ELR (cell line): ENCODE measurements at regions not wholly inside any gene's neighbourhood (a gene's known extent, or its start where the extent isn't known, plus 50 kb on each side); places are given as distances from the start of the nearest gene placed in this dataset.
A peak's percentile ranks its signal among the peaks of the same experiment; 100 is the strongest.
"Not testable (repeated sequence)": the region's sequence is repeated elsewhere in the genome, so short reads cannot be mapped to it uniquely, and the experiment has no call there.

Source experiments
- DNase-seq: peaks from one replicate; pipeline ENCODE4 v3.0.0-alpha.2; 2015; ENCODE audit warnings: low read depth

DNA sequence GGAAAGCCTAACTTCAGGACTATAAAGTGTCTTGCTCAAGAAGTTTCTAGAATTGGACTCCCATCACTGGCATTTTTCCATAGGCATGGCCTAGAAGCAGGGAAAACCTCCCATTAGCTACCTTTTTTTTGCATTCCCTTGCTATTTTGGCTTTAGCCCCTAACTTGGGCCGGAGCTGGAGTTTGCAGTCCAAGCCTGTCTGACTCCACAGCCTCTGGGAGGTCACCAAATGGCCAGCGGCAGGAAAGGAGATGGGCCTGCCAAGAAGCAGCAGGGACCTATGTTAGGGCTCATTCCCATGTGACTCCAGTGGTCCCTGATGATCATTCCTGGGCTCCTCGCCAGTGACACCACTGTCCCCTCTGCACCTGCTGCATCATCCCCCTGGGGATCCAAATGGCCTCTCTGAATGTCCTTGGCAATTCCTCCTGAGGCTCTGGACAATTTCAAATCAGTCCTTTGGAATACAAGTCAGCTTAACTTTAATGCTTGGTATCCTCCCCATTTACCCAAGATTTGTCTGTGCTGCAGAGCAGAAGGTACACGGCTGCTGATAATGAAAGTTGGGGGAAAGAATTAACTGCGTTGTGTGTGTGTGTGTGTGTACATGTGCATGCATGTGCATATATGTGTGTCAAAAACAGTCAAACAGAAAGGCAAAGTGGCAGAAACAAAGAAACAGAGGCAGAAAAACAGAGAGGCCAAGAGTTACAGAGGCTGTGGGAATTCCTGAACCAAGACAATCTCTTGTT is 69.8 kb upstream of the SERP2 start:
- no peak for DNase-seq

DNA sequence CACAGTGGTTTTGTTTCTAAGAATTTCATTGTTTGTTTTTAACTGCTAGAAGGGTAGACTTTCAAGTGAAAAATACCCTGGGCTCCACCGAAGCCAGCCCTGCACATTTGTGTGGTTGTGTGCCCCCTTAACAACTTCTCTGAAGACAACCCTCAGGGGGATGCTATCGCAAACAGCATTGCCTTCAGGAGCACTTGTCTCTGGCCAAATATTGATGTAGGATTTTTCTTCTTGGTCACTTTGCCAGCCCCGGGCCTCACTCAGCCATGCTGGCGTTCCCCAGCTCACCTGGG is 69.2 kb upstream of the SERP2 start:
- DNase-seq = no peak

DNA sequence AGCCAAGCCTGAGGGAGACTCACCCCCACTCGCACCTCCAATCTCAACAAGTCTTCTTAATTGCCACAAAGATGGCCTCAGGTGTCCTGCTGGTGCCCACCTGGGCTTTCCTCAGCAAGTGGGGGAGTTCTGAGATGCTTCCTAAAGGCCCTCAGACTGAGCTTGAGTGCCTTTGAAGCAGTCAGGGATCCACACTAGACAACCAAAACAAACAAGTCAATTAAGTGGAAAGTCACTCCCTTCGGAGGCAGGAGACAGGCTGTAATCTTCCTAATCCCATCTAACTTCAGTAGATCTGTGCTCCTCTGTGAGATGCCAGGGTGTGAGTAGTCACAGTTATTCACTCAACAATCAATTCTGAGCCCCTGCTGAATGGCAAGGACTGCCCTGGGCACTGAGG is 68.3 kb upstream of the SERP2 start:
- DNase-seq = no peak

DNA sequence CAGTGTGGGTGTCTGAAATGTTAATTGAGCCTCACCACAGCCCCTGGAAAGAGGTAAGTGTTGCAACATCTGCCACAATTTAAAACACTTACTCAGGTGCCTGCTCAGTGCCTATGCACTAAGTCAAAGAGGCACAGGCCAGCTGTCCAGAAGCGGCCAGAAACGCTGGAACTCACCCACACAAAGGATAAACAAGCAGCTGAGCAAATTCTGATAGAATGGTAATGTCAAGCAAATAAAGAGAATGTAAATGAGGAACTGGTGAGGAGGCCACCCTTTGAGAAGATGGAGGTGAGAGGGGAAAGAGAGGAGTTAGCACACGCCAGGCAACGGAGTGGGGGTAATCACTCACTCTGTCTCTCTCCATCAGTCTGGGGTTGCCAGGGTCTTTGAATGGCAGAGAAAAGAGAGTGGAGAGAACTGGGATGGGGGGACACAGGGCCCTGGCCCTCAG is 67.7 kb upstream of the SERP2 start:
- DNase-seq = peak; percentile 29

DNA sequence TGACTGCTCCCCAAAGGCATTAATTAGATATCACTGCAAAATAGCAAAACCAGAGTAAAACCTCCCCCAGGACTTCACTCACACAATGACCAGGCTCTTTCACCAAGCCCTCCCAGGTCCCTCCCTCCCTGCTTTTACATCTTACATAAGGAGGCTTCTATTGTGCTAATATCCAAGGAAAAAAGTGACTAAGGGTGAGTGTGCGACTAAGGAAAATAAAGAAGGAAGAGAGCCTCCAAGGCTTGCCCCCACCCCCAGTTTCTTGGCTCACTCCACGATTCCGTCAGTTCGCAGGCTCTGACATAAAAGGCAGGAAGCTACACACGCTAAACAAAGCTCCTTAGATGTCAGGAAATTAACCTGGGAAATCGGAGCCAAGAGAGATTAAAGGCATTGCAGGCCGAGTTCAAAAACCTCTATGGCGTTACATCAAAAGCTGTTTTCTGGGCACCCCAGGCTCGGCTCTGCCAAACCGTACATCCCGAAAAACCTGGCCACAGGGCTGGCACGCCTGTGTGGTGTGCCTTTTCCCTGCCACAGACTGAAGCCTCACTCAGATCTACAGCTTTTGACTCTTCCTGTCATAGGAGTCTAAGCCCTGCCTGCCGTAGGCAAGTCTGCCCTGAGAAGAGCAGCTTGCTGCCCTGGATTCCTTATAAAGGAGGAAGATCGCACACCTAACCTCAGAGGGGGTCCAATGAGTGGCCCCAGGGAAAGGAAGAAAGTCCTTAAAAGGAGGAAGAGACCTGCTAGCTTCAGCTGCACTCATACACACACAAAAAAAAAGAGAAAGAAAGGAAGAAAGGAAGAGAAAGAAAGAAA is 67.0 kb upstream of the SERP2 start:
- DNase-seq = peak; percentile 99

DNA sequence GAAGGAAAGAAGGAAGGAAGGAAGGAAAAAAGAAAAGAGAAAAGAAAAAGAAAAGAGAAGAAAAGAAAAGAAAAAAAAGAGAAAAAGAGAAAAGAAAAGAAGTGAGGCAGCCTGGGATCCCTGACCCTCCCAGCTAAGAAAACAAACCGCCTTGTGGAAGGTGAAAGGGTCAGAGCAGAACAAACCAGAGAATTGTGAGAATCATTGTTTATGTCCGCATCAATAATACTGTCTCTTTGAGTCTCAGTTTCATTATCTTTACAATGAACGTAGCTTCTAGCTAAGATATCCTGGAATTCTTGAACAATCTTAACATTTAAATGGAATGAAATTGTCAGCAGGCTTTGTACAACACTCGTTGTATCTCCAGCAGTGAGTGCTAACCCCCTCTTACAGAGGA is 66.4 kb upstream of the SERP2 start:
- DNase-seq = no peak

DNA sequence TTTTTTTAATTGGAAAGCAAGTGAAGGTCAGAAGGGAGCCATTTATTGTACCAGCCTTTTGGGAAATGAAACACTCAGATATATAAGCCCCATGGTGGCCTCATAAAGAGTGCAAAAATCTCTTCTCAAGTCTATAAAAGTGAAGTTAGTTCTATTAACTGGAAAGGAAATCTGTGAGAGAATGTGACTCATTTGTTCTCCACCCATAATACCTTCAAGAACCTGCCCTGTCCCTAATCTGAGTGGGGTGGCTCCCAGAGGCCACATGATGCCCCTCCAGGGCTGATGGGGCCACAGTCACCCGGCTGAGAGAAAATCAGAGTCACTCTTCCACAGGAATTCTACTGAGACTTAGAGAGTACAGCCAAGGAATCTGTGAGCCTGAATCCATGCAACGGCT is 65.8 kb upstream of the SERP2 start:
- DNase-seq = peak; percentile 30

DNA sequence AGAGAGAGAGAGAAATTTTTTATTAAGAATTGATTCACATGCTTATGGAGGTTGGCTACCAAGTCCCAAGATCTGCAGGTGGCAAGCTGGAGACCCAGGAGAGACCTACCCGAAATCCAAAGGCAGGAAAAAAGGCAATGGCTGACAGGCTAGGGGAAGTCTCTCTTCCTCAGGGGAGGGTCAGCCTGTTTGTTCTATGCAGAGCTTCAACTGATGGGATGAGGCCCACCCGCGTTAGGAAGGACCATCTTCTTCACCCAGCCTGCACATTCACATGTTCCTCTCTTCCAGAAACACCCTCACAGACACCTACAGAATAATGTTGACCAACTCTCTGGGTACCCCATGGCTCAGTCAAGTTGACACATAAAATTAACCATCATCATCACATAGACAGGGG is 65.3 kb upstream of the SERP2 start:
- DNase-seq = no peak

DNA sequence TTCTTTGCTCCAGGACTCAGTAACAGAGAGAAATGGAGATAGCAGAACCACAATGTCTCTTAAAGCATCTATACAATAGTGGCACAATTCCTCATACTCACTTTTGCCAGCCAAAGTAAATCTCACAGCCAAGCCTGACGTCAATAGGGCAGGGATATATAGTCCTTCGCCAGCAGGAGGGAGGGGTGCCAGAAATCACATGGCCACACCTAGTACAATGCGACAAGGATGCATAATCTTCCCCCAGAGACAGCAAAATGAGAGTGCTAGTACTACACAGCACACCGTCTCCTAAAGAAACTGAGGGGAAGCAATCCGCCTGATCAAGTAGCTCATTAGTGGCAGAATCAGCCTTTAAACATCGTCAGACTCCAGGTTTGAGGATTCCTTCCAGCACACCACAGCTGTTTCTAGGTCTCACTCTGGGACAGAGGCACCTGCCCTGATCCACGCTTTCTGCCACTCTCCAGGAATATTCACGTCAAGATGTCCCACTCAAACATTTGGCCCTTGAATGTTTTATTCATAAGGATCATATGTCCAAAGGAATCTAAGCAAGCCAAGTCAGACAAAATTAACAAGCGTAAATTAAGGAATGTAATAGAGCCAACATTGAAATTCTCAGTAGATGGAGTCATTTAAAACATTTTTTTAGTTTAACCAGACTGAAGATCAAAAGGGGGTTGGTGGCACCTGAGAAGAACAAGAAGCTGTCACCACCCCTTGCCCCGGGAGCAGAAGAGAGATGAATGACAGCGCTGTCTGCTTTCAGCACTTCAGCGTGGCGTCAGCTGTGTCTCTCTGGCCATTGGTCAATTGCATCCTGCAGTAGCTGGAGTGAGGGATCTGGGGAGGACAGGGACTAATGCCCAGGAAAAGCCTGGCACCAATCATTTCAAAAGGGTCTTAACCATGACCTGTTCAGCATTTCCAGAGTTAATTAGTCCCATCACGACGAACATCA is 63.5 kb upstream of the SERP2 start:
- no peak for DNase-seq

DNA sequence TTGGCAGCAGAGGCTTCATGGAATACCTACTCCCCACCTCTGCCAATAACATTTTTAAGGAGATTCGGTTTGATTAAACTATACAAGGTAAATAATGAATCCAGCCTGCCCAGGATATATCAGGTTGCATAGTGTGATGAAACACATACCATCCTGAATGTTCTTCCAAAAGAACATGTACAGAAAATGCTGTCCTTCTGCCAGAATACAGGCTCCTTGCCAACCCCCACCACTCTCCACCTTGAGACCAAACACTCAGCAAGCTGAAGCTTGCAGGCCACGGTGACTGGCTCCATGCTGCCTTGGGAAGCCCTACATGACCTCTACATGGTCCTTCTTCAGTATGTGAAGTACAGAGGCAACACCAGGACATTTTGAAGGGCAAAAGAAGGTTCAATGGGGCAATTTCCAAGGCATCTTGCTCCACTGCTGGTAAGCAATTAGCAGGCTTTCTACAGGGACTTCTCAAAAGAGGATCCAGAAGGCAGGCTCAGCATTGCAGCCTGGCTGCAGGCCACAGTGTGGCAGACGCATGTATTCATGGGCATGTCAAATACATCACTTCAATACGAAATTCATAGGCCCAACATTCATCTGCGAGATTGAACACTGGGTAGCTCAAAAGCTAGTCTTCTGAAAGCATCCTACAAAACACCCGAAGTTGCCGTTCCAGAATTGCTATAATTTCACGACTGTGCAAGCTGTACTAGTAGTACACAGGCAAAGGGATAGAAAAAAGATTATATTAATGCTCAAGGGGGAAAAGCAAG is 62.4 kb upstream of the SERP2 start:
- DNase-seq = no peak

DNA sequence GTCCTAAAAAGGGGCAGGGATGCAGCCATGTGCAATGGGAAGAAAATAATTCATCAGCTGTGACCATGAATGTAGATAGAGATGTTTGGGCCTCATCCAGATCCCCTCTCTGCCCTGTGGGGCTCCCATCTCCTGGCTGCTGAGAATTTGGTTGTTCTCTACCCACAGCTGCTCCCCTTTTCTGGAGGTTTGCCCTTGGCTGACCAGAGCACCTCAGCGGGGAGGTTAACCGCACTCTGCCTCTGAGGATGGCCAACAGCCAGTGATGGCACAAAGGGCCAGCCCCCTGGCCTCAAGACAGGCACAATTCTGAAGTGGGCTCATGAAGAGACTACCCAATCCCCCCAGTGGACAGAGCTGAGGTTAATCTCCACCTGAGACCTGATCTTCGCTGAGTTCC is 61.5 kb upstream of the SERP2 start:
- DNase-seq = no peak

DNA sequence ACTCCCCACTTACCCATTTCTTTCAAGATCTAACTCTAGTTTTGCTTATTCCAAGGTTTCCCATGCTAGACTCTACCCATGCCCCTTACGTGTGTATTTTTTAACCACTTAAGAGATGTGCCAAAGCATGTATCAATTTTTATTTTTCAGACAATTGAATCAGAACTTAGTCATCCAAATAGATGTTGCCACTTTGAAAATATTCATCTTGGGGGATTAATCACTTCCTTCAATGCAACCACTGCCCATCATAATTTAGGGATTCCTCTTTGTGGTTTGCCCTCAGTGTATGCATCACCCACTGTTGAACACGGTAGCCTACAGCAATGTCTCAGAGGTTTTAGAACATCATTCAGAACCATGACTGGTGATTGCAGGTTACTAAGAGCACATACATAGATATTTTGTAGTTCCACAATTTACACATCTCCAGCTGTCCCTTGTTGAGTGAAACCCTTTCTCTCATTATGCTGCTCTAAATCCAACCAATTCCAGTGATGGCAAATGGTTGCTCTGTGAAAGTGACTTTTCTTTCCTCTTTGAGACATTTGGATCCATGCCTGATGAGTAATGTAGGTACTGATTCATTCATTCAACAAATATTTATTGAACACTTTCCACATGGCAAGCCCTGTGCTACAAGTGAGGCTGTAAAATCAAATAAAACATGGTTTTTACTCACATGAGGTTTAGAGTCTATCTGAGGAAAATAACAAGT is 60.6 kb upstream of the SERP2 start:
- peak; percentile 98 for DNase-seq

DNA sequence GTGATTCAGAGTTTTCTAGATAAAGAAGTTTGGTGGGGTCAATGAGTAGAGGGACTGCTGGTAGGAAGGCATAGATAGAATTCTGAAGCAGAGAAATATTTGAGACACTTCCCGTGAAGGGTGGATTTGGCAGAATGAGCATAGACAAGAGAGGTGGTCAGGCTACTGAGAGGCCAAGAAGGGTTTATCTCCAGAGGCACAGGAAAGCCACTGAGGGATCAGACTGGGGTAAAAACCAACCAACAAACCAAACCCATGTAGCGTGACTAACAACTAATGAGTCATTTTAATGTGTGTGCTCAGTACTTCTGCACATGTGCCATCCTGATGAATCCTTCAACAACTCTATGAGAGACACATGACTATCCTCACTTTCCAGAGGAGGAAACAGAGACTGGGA is 60.0 kb upstream of the SERP2 start:
- DNase-seq = peak; percentile 97

DNA sequence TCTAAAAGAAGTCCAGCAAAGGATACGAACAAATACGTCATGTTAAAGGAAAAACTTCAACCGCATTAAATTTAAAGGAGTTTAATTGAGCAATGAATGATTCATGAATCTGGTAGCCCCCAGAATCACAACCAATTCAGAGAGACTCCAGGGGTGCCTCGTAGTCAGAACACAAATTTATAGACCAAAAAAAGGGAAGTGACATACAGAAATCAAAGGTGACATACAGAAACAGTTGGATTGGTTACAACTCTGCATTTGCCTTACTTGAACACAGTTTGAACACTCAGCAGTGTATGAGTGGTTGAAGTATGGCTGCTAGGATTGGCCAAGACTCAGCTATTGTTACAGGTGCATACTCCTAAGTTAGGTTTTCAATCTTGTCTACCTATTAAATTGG is 59.5 kb upstream of the SERP2 start:
- DNase-seq = not testable (repeated sequence)

DNA sequence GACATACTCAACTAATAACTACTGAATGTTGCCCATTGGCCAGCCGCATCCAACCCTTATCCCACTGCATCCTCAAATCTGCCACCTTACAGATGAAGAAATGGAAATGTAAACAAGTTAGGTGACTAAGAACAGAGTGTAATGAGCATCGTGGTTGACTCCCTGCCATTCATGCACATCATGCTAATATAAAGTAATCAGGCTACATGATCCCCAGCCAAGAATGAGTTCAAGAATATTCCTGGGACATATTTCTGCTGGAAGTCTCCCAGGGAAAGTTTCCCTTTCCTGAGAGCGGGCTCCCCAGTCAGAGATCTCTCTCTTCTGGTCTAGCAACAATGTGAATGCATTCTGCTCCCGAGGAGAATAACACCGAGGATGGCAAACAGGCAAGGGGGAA is 55.9 kb upstream of the SERP2 start:
- peak; percentile 54 for DNase-seq

DNA sequence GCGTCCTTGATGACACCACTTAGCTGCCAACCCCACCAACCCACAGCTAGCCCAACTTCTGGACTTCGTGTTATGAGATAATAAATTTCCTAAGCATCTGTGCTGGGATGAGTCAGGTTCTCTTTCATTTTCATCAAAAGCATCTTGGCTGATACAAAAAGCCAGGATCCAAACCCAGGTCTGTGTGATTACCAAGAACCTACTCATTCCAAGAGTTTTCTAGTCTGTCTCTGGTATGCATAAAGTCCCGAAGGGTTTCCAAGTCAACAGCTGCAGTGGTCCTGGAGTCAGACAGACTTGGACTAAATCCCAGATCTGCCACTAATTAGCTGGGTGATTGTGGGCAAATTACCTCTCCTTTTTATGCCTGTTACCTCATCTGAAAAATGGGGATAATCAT is 55.5 kb upstream of the SERP2 start:
- peak; percentile 37 for DNase-seq

DNA sequence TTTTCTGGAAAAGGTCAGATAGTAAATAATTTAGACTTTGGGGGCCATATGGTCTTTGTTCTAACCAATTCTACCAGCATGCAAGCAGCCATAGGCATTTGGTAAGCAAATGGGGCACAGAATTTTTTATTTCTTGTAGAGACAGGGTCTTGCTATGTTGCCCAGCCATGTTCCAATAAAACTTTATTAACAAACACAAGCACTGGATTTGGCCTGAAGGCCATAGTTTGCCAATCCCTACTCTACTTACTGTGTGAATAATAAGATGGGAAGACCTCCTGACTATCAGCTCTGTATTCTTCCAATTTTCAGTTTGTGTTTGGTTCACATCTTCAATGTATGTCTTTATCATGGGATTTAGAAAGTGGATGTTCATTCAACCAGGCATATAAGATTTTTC is 53.0 kb upstream of the SERP2 start:
- DNase-seq = no peak

DNA sequence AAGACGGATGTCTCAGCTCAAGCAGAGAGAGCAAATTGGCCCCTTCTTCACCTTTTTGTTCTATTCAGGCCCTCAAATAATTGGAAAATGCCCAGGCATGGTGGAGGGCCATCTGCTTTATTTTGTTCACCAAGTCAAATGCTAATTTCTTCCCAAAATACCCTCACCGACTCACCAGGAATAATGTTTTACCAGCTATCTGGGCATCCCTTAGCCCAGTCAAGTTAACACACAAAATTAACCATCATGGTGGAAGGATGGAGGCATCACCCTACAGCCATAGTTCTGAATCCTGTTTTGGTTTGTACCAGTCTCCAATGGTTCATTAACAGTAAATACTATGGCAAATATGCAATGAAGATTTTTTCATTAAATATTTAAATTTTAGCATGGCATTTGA is 51.7 kb upstream of the SERP2 start:
- no peak for DNase-seq

DNA sequence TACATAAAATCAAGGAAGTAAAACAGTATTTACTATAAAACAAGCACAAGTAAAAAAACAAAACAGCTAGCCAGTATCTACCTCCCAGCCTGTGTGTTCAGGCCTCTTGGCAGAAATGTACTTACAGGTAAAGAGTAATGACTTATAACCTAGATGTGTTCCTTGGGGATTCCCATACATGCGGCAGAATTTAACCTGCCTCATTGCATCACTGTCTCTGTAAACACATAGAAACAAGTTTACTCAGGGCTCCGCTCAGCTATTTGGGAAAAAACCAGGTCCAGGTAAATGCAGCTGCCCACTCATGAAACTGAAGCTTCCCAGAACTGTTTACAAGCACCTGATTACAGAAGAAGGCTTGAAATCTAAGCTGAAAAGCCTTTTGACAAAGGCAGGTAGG is 50.7 kb upstream of the SERP2 start:
- no peak for DNase-seq

DNA sequence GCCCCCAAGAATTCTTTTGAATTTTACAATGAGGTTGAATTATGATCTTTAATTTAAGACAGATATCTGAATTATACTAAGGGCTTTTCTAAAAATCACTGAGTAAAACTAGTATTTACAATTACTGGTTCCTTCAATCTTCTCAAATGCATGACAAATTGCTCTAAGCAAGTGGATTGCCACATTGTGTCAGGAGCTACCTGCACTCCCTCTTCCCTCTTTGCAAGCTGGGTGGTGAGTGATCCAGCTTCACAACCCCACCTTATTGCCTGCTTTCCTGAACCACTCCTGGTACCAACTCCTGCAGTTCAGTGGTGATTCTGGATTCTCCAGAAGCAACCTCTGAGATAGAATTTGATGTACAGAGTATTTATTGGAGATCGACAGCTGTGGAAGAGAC is 49.9 kb upstream of the SERP2 start:
- DNase-seq = no peak
